Tibial nerve (tissue), 3 donors: ENCODE measurements at regions not wholly inside any gene's neighbourhood (a gene's known extent, or its start where the extent isn't known, plus 50 kb on each side); places are given as distances from the start of the nearest gene placed in this dataset.

ENCODE experiments used
- POLR2A ChIP-seq, 2 donors: fragments of 450-650 bp; IDR thresholded peaks; one replicate each; pipeline ENCODE4 v1.6.1; 2017; ENCODE audit warnings: antibody characterized with exemption in 2 of 2, mild to moderate bottlenecking in 2 of 2, moderate library complexity in 2 of 2
- TF ChIP-seq, protein P1 (sequence below), 5 experiments: fragments of 200-600 bp in 3 of 5; fragments of 450-650 bp in 2 of 5; sonication (generic) in 3 of 5; IDR thresholded peaks; one replicate each; pipeline ENCODE4 v1.5.1; 2016 to 2019; ENCODE audit warnings: antibody characterized with exemption in 5 of 5, mild to moderate bottlenecking in 3 of 5, moderate library complexity in 2 of 5

DNA sequence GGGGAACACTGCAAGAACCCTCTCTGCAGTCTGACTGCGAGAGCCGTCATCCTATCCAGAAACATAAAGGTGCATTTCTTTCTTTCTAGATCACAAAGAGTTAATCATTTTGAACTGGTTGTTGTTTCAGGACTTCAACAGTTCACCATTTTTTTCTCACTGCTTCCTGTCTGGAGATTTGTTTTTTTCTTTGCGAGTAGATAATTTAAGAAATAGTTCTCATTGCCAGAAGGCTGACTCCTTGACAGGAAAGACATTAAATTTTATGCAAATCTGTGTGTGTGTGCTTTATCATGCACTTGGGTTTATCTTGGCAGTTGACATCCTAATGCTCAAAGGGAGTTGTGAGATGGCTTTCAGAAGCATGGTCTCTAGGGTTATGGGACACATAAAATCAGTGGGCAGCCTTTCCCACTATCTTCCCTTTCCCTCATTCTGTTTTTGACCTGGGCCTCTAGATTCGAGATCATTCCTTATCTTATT lies 123.5 kb upstream of the TBL1XR1 start:
- TF ChIP-seq POLR2A (IDR thresholded peaks at IDR 0.05): no peak
- TF ChIP-seq, protein P1, sequence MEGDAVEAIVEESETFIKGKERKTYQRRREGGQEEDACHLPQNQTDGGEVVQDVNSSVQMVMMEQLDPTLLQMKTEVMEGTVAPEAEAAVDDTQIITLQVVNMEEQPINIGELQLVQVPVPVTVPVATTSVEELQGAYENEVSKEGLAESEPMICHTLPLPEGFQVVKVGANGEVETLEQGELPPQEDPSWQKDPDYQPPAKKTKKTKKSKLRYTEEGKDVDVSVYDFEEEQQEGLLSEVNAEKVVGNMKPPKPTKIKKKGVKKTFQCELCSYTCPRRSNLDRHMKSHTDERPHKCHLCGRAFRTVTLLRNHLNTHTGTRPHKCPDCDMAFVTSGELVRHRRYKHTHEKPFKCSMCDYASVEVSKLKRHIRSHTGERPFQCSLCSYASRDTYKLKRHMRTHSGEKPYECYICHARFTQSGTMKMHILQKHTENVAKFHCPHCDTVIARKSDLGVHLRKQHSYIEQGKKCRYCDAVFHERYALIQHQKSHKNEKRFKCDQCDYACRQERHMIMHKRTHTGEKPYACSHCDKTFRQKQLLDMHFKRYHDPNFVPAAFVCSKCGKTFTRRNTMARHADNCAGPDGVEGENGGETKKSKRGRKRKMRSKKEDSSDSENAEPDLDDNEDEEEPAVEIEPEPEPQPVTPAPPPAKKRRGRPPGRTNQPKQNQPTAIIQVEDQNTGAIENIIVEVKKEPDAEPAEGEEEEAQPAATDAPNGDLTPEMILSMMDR (IDR thresholded peaks at IDR 0.05): no peak
